Neural cell (in vitro differentiated cells): ENCODE measurements at regions not wholly inside any gene's neighbourhood (a gene's known extent, or its start where the extent isn't known, plus 50 kb on each side); places are given as distances from the start of the nearest gene placed in this dataset.

Experiments used
- H2AFZ ChIP-seq: fragments of 200-600, 300-800 bp; sonication (generic), shearing (Covaris generic); 2 replicates; pipeline ENCODE4 v1.6.0; 2014; ENCODE audit warnings: low read depth, mild to moderate bottlenecking, antibody characterized with exemption, low read length, moderate library complexity
- H3F3A ChIP-seq: fragments of 200-600 bp; shearing (Covaris generic); 2 replicates; pipeline ENCODE4 v1.6.1; 2016; ENCODE audit warnings: mild to moderate bottlenecking, moderate library complexity, mixed read lengths, antibody characterized with exemption, low read length; ENCODE audit not compliant: insufficient read depth, poor library complexity, severe bottlenecking
- H3K27ac ChIP-seq: fragments of 200-600, 300-800 bp; sonication (generic), shearing (Covaris generic); 2 replicates; pipeline ENCODE4 v1.5.1; 2014; ENCODE audit warnings: mild to moderate bottlenecking, low read length, moderate library complexity
- H3K27me3 ChIP-seq: fragments of 300-800, 200-600 bp; sonication (generic), shearing (Covaris generic); 2 replicates; pipeline ENCODE4 v1.6.0; 2014; ENCODE audit warnings: mild to moderate bottlenecking, low read depth, low read length, moderate library complexity; ENCODE audit not compliant: insufficient read depth
- H3K36me3 ChIP-seq: fragments of 300-800, 200-600 bp; sonication (generic), shearing (Covaris generic); 2 replicates; pipeline ENCODE4 v1.5.1; 2014; ENCODE audit warnings: mild to moderate bottlenecking, antibody characterized with exemption, low read length, moderate library complexity; ENCODE audit not compliant: insufficient read depth
- H3K4me2 ChIP-seq: fragments of 300-800, 200-600 bp; sonication (generic), shearing (Covaris generic); 2 replicates; pipeline ENCODE4 v1.6.0; 2014; ENCODE audit warnings: mild to moderate bottlenecking, low read length
- H3K4me3 ChIP-seq: fragments of 300-800, 200-600 bp; sonication (generic), shearing (Covaris generic); 2 replicates; pipeline ENCODE4 v1.5.1; 2014; ENCODE audit warnings: mild to moderate bottlenecking, low read length, moderate library complexity
- H3K79me2 ChIP-seq: fragments of 200-600 bp; shearing (Covaris generic); replicated peaks from 2 replicates; pipeline ENCODE4 v1.6.0; 2014; ENCODE audit warnings: mild to moderate bottlenecking, low read length, moderate library complexity; ENCODE audit not compliant: insufficient read depth
- H3K9ac ChIP-seq: fragments of 300-800, 200-600 bp; sonication (generic), shearing (Covaris generic); 2 replicates; pipeline ENCODE4 v1.6.1; 2016; ENCODE audit warnings: mild to moderate bottlenecking, low read length, mixed read lengths
- H3K9me2 ChIP-seq: fragments of 200-600 bp; shearing (Covaris generic); 2 replicates; pipeline ENCODE4 v1.6.1; 2016; ENCODE audit warnings: mild to moderate bottlenecking, low read length, mixed read lengths; ENCODE audit not compliant: insufficient read depth
- H3K9me3 ChIP-seq: fragments of 200-600, 300-800 bp; sonication (generic), shearing (Covaris generic); 2 replicates; pipeline ENCODE4 v1.6.1; 2016; ENCODE audit warnings: mild to moderate bottlenecking, mixed run types, low read length, moderate library complexity, mixed read lengths
- H4K20me1 ChIP-seq: fragments of 200-600 bp; shearing (Covaris generic); 2 replicates; pipeline ENCODE4 v1.6.1; 2016; ENCODE audit warnings: mild to moderate bottlenecking, mixed run types; ENCODE audit not compliant: insufficient read depth
- EP300 ChIP-seq: fragments of 450-650 bp; conservative IDR thresholded peaks from 2 replicates; pipeline ENCODE4 v1.6.1; 2014; ENCODE audit warnings: antibody characterized with exemption, mild to moderate bottlenecking, moderate library complexity; ENCODE audit not compliant: poor library complexity, severe bottlenecking
- EZH2 ChIP-seq: fragments of 200-600, 300-800 bp; shearing (Covaris generic), sonication (generic); IDR thresholded peaks from 2 replicates; pipeline ENCODE4 v1.6.1; 2014; ENCODE audit warnings: antibody characterized with exemption, low read length, borderline replicate concordance, mild to moderate bottlenecking; ENCODE audit not compliant: insufficient read depth, poor library complexity, severe bottlenecking
- MXI1 ChIP-seq: fragments of 450-650 bp; conservative IDR thresholded peaks from 2 replicates; pipeline ENCODE4 v1.6.1; 2014; ENCODE audit warnings: antibody characterized with exemption, mild to moderate bottlenecking; ENCODE audit not compliant: poor library complexity, severe bottlenecking
- POLR2AphosphoS5 ChIP-seq: IDR thresholded peaks from 2 replicates; pipeline ENCODE4 v1.6.1; 2012
- RAD21 ChIP-seq: fragments of 450-650 bp; conservative IDR thresholded peaks from 2 replicates; pipeline ENCODE4 v1.6.1; 2014; ENCODE audit warnings: antibody characterized with exemption, mild to moderate bottlenecking, moderate library complexity
- SMC3 ChIP-seq: fragments of 450-650 bp; conservative IDR thresholded peaks from 2 replicates; pipeline ENCODE4 v1.6.1; 2014; ENCODE audit warnings: antibody characterized with exemption, mild to moderate bottlenecking, moderate library complexity; ENCODE audit not compliant: poor library complexity
- TAF1 ChIP-seq: IDR thresholded peaks from 2 replicates; pipeline ENCODE4 v1.6.1; 2012; ENCODE audit warnings: low read depth
- TF ChIP-seq, protein P1 (sequence below): IDR thresholded peaks from 2 replicates; pipeline ENCODE4 v1.6.1; 2012; ENCODE audit warnings: borderline replicate concordance
- TF ChIP-seq, protein P2 (sequence below): fragments of 450-650 bp; IDR thresholded peaks from 2 replicates; pipeline ENCODE4 v1.5.1; 2014; ENCODE audit warnings: antibody characterized with exemption, mild to moderate bottlenecking, moderate library complexity; ENCODE audit not compliant: poor library complexity, severe bottlenecking

GRCh38 chr5:50963971-50964745 lies 297.7 kb downstream of the PARP8 start:
- H3K4me2 ChIP-seq, result peak overlapping the region; percentile 68
- H2AFZ ChIP-seq, result peak overlapping the region; percentile 10
- H3K36me3 ChIP-seq, result no peaks in the 10 kb centered on the region
- peak overlapping the region; percentile 58 for H3K9ac ChIP-seq
- no peaks in the 10 kb centered on the region for H3K9me3 ChIP-seq
- peaks cover 37% of the 10 kb centered on the region for H3K79me2 ChIP-seq
- no peaks in the 10 kb centered on the region for H3F3A ChIP-seq
- TF ChIP-seq POLR2AphosphoS5 (peak; percentile 68), SMC3 (peak; percentile 32), RAD21 (peak; percentile 46)
- TF ChIP-seq, protein P1, sequence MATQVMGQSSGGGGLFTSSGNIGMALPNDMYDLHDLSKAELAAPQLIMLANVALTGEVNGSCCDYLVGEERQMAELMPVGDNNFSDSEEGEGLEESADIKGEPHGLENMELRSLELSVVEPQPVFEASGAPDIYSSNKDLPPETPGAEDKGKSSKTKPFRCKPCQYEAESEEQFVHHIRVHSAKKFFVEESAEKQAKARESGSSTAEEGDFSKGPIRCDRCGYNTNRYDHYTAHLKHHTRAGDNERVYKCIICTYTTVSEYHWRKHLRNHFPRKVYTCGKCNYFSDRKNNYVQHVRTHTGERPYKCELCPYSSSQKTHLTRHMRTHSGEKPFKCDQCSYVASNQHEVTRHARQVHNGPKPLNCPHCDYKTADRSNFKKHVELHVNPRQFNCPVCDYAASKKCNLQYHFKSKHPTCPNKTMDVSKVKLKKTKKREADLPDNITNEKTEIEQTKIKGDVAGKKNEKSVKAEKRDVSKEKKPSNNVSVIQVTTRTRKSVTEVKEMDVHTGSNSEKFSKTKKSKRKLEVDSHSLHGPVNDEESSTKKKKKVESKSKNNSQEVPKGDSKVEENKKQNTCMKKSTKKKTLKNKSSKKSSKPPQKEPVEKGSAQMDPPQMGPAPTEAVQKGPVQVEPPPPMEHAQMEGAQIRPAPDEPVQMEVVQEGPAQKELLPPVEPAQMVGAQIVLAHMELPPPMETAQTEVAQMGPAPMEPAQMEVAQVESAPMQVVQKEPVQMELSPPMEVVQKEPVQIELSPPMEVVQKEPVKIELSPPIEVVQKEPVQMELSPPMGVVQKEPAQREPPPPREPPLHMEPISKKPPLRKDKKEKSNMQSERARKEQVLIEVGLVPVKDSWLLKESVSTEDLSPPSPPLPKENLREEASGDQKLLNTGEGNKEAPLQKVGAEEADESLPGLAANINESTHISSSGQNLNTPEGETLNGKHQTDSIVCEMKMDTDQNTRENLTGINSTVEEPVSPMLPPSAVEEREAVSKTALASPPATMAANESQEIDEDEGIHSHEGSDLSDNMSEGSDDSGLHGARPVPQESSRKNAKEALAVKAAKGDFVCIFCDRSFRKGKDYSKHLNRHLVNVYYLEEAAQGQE, result no peak
- peak overlapping the region; percentile 63 for H3K27ac ChIP-seq
- H3K4me3 ChIP-seq, result peak overlapping the region; percentile 60
- peaks cover 8% of the 10 kb centered on the region for H3K27me3 ChIP-seq
- H3K9me2 ChIP-seq, result no peaks in the 10 kb centered on the region
- H4K20me1 ChIP-seq, result no peaks in the 10 kb centered on the region

DNA sequence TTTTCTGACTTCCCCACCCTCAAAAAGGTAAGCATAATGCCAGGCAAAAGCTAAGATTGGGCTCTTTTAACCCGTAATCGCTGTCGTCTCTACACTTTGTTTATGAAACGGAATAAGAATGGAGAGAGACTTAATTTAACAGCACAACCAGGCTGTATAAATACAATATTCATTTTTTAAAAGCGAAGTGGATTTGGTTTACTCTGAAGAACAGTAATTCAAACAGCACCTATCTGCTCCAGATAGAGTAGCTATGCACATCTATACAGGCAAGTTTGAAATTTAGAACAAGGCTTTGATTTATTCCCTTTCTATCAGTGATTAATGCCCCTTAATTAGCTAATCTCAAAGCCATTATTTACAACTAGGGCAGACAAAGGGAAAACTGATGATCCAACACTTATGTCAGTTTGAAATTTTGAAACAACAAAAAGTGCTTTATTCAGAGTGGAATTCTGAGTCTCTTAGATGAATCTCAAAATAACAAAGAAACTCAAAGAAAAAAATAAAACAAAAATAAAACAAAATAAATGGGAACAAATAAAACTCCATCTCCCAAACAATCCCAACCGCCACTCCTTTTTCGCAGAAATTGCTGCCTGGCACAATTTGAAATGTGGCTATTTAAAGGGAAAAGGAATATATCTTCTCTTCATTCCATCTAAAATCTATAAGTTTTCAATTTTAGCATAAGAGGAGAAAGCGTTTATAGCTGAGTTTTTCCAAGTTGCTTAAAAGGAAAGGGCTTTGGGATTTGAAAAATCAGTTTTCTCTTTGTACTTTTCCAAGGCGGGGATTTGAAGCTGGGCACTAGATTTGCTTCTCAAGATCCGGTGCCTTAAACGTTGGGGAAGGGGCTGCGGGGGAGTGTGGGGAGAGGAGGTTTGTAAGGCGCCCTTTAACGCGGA lies 298.6 kb downstream of the PARP8 start:
- H3K9ac ChIP-seq, result peak overlapping the region; percentile 68
- peaks cover 37% of the 10 kb centered on the region for H3K79me2 ChIP-seq
- H3F3A ChIP-seq, result no peaks in the 10 kb centered on the region
- H3K9me2 ChIP-seq, result no peaks in the 10 kb centered on the region
- peaks cover 12% of the 10 kb centered on the region for H3K27me3 ChIP-seq
- H3K27ac ChIP-seq, result peak overlapping the region; percentile 63
- H2AFZ ChIP-seq, result no peak overlapping the region
- H3K4me3 ChIP-seq, result peak overlapping the region; percentile 60
- TF ChIP-seq POLR2AphosphoS5, result no peak
- no peak for TF ChIP-seq MXI1
- TF ChIP-seq EP300, result no peak
- TF ChIP-seq SMC3, result no peak
- TF ChIP-seq, protein P2, sequence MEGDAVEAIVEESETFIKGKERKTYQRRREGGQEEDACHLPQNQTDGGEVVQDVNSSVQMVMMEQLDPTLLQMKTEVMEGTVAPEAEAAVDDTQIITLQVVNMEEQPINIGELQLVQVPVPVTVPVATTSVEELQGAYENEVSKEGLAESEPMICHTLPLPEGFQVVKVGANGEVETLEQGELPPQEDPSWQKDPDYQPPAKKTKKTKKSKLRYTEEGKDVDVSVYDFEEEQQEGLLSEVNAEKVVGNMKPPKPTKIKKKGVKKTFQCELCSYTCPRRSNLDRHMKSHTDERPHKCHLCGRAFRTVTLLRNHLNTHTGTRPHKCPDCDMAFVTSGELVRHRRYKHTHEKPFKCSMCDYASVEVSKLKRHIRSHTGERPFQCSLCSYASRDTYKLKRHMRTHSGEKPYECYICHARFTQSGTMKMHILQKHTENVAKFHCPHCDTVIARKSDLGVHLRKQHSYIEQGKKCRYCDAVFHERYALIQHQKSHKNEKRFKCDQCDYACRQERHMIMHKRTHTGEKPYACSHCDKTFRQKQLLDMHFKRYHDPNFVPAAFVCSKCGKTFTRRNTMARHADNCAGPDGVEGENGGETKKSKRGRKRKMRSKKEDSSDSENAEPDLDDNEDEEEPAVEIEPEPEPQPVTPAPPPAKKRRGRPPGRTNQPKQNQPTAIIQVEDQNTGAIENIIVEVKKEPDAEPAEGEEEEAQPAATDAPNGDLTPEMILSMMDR, result no peak
- TF ChIP-seq, protein P1, result no peak
- no peak for TF ChIP-seq EZH2
- TF ChIP-seq RAD21, result no peak
- TF ChIP-seq TAF1, result no peak
- H3K36me3 ChIP-seq, result no peaks in the 10 kb centered on the region
- H4K20me1 ChIP-seq, result no peaks in the 10 kb centered on the region
- H3K4me2 ChIP-seq, result peak overlapping the region; percentile 50
- H3K9me3 ChIP-seq, result no peaks in the 10 kb centered on the region
